ENCODE measurements at regions not wholly inside any gene's neighbourhood (a gene's known extent, or its start where the extent isn't known, plus 50 kb on each side); places are given as distances from the start of the nearest gene placed in this dataset.

DNA sequence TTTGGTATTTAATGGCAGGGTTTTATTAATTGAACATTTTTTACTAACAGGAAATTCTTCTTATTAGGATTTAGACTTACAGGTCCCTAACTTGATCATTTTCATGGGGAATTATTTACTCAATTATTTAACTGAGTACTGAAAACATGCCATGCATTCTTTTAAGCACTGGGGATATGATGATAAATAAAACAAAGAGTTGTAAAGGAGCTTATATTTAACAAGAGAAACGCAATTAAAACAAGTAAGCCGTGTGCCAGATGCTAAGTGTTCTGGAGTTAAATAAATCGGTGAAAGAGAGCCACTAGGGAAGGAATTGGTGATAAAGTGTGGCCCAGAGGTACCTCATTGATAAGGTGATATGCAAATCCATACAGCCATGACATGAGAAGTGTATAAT lies 214.2 kb upstream of the HTR1E start (continued):
- TF ChIP-seq, protein P1, sequence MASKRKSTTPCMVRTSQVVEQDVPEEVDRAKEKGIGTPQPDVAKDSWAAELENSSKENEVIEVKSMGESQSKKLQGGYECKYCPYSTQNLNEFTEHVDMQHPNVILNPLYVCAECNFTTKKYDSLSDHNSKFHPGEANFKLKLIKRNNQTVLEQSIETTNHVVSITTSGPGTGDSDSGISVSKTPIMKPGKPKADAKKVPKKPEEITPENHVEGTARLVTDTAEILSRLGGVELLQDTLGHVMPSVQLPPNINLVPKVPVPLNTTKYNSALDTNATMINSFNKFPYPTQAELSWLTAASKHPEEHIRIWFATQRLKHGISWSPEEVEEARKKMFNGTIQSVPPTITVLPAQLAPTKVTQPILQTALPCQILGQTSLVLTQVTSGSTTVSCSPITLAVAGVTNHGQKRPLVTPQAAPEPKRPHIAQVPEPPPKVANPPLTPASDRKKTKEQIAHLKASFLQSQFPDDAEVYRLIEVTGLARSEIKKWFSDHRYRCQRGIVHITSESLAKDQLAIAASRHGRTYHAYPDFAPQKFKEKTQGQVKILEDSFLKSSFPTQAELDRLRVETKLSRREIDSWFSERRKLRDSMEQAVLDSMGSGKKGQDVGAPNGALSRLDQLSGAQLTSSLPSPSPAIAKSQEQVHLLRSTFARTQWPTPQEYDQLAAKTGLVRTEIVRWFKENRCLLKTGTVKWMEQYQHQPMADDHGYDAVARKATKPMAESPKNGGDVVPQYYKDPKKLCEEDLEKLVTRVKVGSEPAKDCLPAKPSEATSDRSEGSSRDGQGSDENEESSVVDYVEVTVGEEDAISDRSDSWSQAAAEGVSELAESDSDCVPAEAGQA (IDR thresholded peaks at IDR 0.05; ENCODE audit: low read depth), result no peak
- TF ChIP-seq, protein P1 (CRISPR knock-in tag; IDR thresholded peaks at IDR 0.05; ENCODE audit: borderline replicate concordance), result no peak
- TF ChIP-seq ZMYM3 (CRISPR knock-in tag; IDR thresholded peaks at IDR 0.05), result no peak
- TF ChIP-seq ERF (CRISPR knock-in tag; IDR thresholded peaks at IDR 0.05), result no peak

DNA sequence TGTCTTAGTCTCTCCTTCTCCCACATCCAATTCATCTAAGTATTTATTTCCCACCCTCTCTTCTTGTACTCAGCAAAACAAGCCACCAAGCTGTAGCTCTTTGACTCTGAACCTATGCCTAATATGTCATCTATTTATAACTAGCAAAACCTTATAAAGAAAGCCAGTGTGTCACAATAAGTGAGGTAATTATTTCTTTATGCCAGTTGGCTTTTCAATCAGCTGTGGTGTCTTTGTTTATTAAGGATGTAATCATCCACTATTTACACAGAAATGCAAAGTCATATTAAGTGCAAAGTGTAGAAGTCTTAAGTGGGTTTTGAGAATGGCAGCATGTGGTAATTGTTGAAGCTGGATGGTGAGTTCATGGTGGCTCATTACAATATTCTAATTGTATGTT lies 215.2 kb upstream of the HTR1E start:
- Histone ChIP-seq H4K20me1 (ENCODE audit: insufficient read depth, low read length) (no peaks in the 10 kb centered on the region), H3K27ac (ENCODE audit: extremely low read length, insufficient read depth, low read length) (no peak overlapping the region), H3K4me2 (ENCODE audit: low read depth, low read length) (no peak overlapping the region), H2AFZ (ENCODE audit: low read length) (no peak overlapping the region), H3K79me2 (ENCODE audit: insufficient read depth, low read length) (no peaks in the 10 kb centered on the region), H3K9me3 (ENCODE audit: low read length) (no peaks in the 10 kb centered on the region), H3K9ac (ENCODE audit: insufficient read depth, low read depth, low read length) (no peak overlapping the region), H3K27me3 (ENCODE audit: control insufficient read depth in 1 of 2, insufficient read depth in 2 of 2, low read length in 2 of 2) (no peaks in the 10 kb centered on the region), H3K4me3 (replicated peaks in 1 of 3; ENCODE audit: insufficient read depth in 1 of 3, low read depth in 2 of 3, low read length in 3 of 3) (no peak overlapping the region), H3K36me3 (replicated peaks in 1 of 2; ENCODE audit: control insufficient read depth in 1 of 2, insufficient read depth in 2 of 2, low read length in 2 of 2) (no peaks in the 10 kb centered on the region), H3K4me1 (ENCODE audit: insufficient read depth, low read length) (no peaks in the 10 kb centered on the region)
- TF ChIP-seq PHB2 (IDR thresholded peaks at IDR 0.05; ENCODE audit: partially characterized antibody), result no peak
- no peak for TF ChIP-seq SIX1 (CRISPR knock-in tag; IDR thresholded peaks at IDR 0.05; ENCODE audit: borderline replicate concordance)
- no peak for TF ChIP-seq ZNF10 (CRISPR knock-in tag; IDR thresholded peaks at IDR 0.05; ENCODE audit: borderline replicate concordance, low read depth)
- no peak for TF ChIP-seq ZNF296 (CRISPR knock-in tag; conservative IDR thresholded peaks at IDR 0.05)
- TF ChIP-seq NFE2L1 (CRISPR knock-in tag; IDR thresholded peaks at IDR 0.05; ENCODE audit: borderline replicate concordance), result no peak
- no peak for TF ChIP-seq ZNF317 (CRISPR knock-in tag; IDR thresholded peaks at IDR 0.05)
- no peak for TF ChIP-seq BHLHE40 (IDR thresholded peaks at IDR 0.05; ENCODE audit: low read length)
- no peak for TF ChIP-seq REXO4 (CRISPR knock-in tag; IDR thresholded peaks at IDR 0.05; ENCODE audit: borderline replicate concordance)
- no peak for TF ChIP-seq POLR2A (IDR thresholded peaks at IDR 0.05; ENCODE audit: insufficient read depth in 1 of 2, low read depth in 2 of 2, low read length in 2 of 2)
- TF ChIP-seq, protein P2, sequence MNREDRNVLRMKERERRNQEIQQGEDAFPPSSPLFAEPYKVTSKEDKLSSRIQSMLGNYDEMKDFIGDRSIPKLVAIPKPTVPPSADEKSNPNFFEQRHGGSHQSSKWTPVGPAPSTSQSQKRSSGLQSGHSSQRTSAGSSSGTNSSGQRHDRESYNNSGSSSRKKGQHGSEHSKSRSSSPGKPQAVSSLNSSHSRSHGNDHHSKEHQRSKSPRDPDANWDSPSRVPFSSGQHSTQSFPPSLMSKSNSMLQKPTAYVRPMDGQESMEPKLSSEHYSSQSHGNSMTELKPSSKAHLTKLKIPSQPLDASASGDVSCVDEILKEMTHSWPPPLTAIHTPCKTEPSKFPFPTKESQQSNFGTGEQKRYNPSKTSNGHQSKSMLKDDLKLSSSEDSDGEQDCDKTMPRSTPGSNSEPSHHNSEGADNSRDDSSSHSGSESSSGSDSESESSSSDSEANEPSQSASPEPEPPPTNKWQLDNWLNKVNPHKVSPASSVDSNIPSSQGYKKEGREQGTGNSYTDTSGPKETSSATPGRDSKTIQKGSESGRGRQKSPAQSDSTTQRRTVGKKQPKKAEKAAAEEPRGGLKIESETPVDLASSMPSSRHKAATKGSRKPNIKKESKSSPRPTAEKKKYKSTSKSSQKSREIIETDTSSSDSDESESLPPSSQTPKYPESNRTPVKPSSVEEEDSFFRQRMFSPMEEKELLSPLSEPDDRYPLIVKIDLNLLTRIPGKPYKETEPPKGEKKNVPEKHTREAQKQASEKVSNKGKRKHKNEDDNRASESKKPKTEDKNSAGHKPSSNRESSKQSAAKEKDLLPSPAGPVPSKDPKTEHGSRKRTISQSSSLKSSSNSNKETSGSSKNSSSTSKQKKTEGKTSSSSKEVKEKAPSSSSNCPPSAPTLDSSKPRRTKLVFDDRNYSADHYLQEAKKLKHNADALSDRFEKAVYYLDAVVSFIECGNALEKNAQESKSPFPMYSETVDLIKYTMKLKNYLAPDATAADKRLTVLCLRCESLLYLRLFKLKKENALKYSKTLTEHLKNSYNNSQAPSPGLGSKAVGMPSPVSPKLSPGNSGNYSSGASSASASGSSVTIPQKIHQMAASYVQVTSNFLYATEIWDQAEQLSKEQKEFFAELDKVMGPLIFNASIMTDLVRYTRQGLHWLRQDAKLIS (CRISPR knock-in tag; IDR thresholded peaks at IDR 0.05), result no peak
- no peak for TF ChIP-seq SIN3B (IDR thresholded peaks at IDR 0.05; ENCODE audit: low read length)
- TF ChIP-seq ZNF496 (CRISPR knock-in tag; IDR thresholded peaks at IDR 0.05; ENCODE audit: insufficient replicate concordance), result no peak
- no peak for TF ChIP-seq NFRKB (IDR thresholded peaks at IDR 0.05)
- no peak for TF ChIP-seq SMARCE1 (IDR thresholded peaks at IDR 0.05; ENCODE audit: borderline replicate concordance)
- FAIRE-seq, result no peak
- intact Hi-C loops (cut with micrococcal nuclease; ENCODE audit: unreplicated experiment), result no loop called here
- no peak for DNase-seq (ENCODE audit: low spot score)
- ATAC-seq, result no peak
- CTCF ChIA-PET (ENCODE audit: low intra/inter-chr PET ratio, low total read pairs), result no interaction called here
- POLR2A ChIA-PET, result no interaction called here
- in situ Hi-C loops (cut with HindIII; ENCODE audit: extremely low pct_ligation_motif_present, low pct_unique_long_range_greater_than_20kb), result no loop called here
- BruUV-seq (replicated peaks), result no TSS peak
